Erythroblast (primary cell): ENCODE measurements at regions not wholly inside any gene's neighbourhood (a gene's known extent, or its start where the extent isn't known, plus 50 kb on each side); places are given as distances from the start of the nearest gene placed in this dataset.

ENCODE experiments used
- GATA1 ChIP-seq: IDR thresholded peaks from 2 replicates; pipeline ENCODE4 v1.6.1; 2011; ENCODE audit warnings: low read depth, mild to moderate bottlenecking, control low read depth, low read length, moderate library complexity
- POLR2A ChIP-seq: IDR thresholded peaks from 2 replicates; pipeline ENCODE4 v1.6.1; 2011; ENCODE audit warnings: mild to moderate bottlenecking, low read length

DNA sequence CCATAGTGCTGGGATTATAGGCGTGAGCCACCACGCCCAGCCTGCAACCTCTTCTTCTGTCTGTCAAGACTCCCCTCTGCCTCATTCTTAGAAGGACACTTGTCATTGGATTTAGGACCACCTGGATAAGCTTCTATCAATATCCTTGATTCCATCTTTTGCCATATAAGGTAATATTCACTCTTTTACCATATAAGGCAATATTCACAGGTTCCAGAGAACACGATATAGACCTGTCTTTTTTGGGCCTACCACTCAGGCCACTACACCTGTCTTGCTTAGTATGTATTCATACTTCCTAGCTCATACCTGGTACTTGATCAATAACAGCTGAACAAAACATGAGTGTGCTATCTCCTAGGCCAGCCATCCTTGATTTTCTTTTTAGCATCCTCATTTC is 149.2 kb upstream of the TOX3 start:
- TF ChIP-seq POLR2A, result no peak
- no peak for TF ChIP-seq GATA1
